Memory B cell (primary cell): ENCODE measurements at regions not wholly inside any gene's neighbourhood (a gene's known extent, or its start where the extent isn't known, plus 50 kb on each side); places are given as distances from the start of the nearest gene placed in this dataset.
"Not testable (repeated sequence)": the region's sequence is repeated elsewhere in the genome, so short reads cannot be mapped to it uniquely, and the experiment has no call there.

Source experiments
- ATAC-seq: fragments of 150-1000 bp; cut with Tn5 transposase; 2 replicates; pipeline ENCODE4 v1.10.0; 2021; ENCODE audit warnings: low read depth, mild to moderate bottlenecking, moderate library complexity
- DNase-seq, 2 donors: peaks; one replicate each; pipeline ENCODE4 v3.0.0; 2022; ENCODE audit warnings: low spot score in 2 of 2
- H3K27ac Mint-ChIP-seq: one replicate; pipeline ENCODE4 v1.8.0; 2022; ENCODE audit warnings: mild to moderate bottlenecking, moderate library complexity, mixed read lengths
- H3K27me3 Mint-ChIP-seq: one replicate; pipeline ENCODE4 v1.8.0; 2022; ENCODE audit warnings: mixed read lengths
- H3K36me3 Mint-ChIP-seq: one replicate; pipeline ENCODE4 v1.8.0; 2022; ENCODE audit warnings: mild to moderate bottlenecking, mixed read lengths
- H3K4me1 Mint-ChIP-seq: one replicate; pipeline ENCODE4 v1.8.0; 2022; ENCODE audit warnings: mixed read lengths
- H3K4me3 Mint-ChIP-seq: one replicate; pipeline ENCODE4 v1.8.0; 2022; ENCODE audit warnings: mild to moderate bottlenecking, moderate library complexity, mixed read lengths
- H3K9me3 Mint-ChIP-seq: one replicate; pipeline ENCODE4 v1.8.0; 2022; ENCODE audit warnings: mixed read lengths

- DNase-seq (no peak), ATAC-seq (no peak)
- H3K27me3 Mint-ChIP-seq, result peaks cover 12% of the 10 kb centered on the region
- no peaks in the 10 kb centered on the region for H3K36me3 Mint-ChIP-seq
- no peaks in the 10 kb centered on the region for H3K4me1 Mint-ChIP-seq
- no peak overlapping the region for H3K4me3 Mint-ChIP-seq
- H3K9me3 Mint-ChIP-seq, result no peaks in the 10 kb centered on the region
- no peak overlapping the region for H3K27ac Mint-ChIP-seq
These were observed 122.9 kb upstream of the CADM1 start for GRCh38 chr11:115627071-115627470.

- H3K36me3 Mint-ChIP-seq, result no peaks in the 10 kb centered on the region
- H3K4me3 Mint-ChIP-seq, result no peak overlapping the region
- H3K9me3 Mint-ChIP-seq, result no peaks in the 10 kb centered on the region
- no peak for DNase-seq
- H3K4me1 Mint-ChIP-seq, result no peaks in the 10 kb centered on the region
- no peak for ATAC-seq
- no peak overlapping the region for H3K27ac Mint-ChIP-seq
- peaks cover 10% of the 10 kb centered on the region for H3K27me3 Mint-ChIP-seq
These were observed 122.2 kb upstream of the CADM1 start for GRCh38 chr11:115626414-115626813.

GRCh38 chr11:115625502-115625901, 121.3 kb upstream of the CADM1 start:
- H3K27ac Mint-ChIP-seq, result no peak overlapping the region
- peaks cover 10% of the 10 kb centered on the region for H3K27me3 Mint-ChIP-seq
- DNase-seq (no peak), ATAC-seq (no peak)
- no peak overlapping the region for H3K4me3 Mint-ChIP-seq
- H3K36me3 Mint-ChIP-seq, result no peaks in the 10 kb centered on the region
- H3K9me3 Mint-ChIP-seq, result no peaks in the 10 kb centered on the region
- H3K4me1 Mint-ChIP-seq, result no peaks in the 10 kb centered on the region

DNA sequence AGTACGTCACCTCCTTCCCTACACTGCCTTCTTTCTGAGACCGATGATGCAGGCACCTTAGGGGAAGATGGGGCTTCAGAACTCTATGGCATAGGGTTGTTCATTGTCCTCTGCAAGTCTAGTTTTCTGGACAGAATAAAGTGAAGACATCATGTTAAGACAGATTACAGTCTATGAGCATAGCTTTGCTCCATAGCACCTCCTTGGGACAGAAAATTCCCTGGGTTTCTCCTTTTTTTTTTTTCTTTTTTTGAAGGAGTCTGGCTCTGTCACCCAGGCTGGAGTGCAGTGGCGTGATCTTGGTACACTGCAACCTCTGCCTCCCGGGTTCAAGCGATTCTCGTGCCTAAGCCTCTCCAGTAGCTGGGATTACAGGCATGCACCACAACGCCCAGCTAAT, 119.8 kb upstream of the CADM1 start:
- no peak for ATAC-seq
- Mint-ChIP-seq H3K36me3 (no peaks in the 10 kb centered on the region), H3K4me3 (no peak overlapping the region), H3K27me3 (peaks cover 5% of the 10 kb centered on the region), H3K9me3 (no peaks in the 10 kb centered on the region), H3K27ac (no peak overlapping the region), H3K4me1 (no peaks in the 10 kb centered on the region)
- no peak for DNase-seq

DNA sequence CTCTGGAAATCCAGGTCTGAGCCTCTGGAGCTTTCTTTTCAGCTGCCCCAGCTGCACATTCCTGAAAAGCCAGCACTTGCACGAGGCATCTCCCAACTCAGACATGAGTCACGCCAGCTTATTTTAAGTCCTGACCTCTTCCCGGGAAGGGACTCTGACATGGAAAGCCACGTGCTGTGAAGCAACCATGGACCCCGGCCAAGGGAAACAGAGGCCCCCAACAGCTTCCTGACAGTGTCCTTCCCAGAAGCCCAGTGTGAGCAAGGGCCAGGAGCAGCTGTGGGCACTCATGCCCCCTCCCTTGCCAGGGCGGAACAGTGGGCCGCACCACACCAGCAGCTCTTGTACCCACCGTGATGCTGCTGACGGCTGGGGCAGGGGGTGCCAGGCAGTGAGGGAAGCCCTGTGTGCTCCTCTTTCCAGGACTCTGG, 118.8 kb upstream of the CADM1 start:
- Mint-ChIP-seq H3K27ac (no peak overlapping the region), H3K4me3 (no peak overlapping the region), H3K27me3 (peaks cover 2% of the 10 kb centered on the region), H3K36me3 (no peaks in the 10 kb centered on the region), H3K4me1 (no peaks in the 10 kb centered on the region), H3K9me3 (no peaks in the 10 kb centered on the region)
- no peak for ATAC-seq
- no peak for DNase-seq

DNA sequence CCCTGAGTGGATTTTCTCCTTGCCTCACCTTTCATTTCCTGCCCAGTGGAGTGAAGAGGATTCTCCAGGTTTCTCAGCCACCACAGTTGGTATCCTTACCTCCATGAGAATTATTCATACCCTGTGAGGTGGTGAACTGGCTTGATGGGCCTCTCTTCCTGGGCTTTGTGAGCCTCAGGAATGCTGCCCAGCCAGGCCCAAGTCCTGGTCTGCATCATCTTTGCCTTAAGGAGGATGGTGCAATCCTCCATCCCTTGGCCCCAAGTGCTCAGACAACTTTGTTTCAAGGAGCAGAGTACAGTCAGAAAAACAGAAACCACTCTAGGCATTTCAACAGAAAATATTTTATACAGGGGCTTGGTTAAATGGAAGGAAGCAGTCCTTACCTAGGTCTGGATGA, 114.2 kb upstream of the CADM1 start:
- peaks cover 2% of the 10 kb centered on the region for H3K27me3 Mint-ChIP-seq
- H3K9me3 Mint-ChIP-seq, result no peaks in the 10 kb centered on the region
- DNase-seq (no peak), ATAC-seq (no peak)
- no peak overlapping the region for H3K4me3 Mint-ChIP-seq
- no peaks in the 10 kb centered on the region for H3K36me3 Mint-ChIP-seq
- H3K4me1 Mint-ChIP-seq, result no peaks in the 10 kb centered on the region
- H3K27ac Mint-ChIP-seq, result no peak overlapping the region

- H3K4me1 Mint-ChIP-seq, result no peaks in the 10 kb centered on the region
- H3K4me3 Mint-ChIP-seq, result no peak overlapping the region
- DNase-seq (no peak), ATAC-seq (no peak)
- H3K9me3 Mint-ChIP-seq, result no peaks in the 10 kb centered on the region
- peaks cover 2% of the 10 kb centered on the region for H3K27me3 Mint-ChIP-seq
- no peak overlapping the region for H3K27ac Mint-ChIP-seq
- H3K36me3 Mint-ChIP-seq, result no peaks in the 10 kb centered on the region
These were observed 113.6 kb upstream of the CADM1 start for GRCh38 chr11:115617767-115618166.

- peaks cover 4% of the 10 kb centered on the region for H3K27me3 Mint-ChIP-seq
- no peak overlapping the region for H3K4me3 Mint-ChIP-seq
- DNase-seq (no peak), ATAC-seq (no peak)
- H3K36me3 Mint-ChIP-seq, result no peaks in the 10 kb centered on the region
- H3K27ac Mint-ChIP-seq, result no peak overlapping the region
- H3K4me1 Mint-ChIP-seq, result no peaks in the 10 kb centered on the region
- no peaks in the 10 kb centered on the region for H3K9me3 Mint-ChIP-seq
These were observed 112.8 kb upstream of the CADM1 start for GRCh38 chr11:115616971-115617370.

GRCh38 chr11:115613986-115614632, 109.9 kb upstream of the CADM1 start:
- no peak overlapping the region for H3K4me3 Mint-ChIP-seq
- ATAC-seq, result no peak
- no peaks in the 10 kb centered on the region for H3K36me3 Mint-ChIP-seq
- H3K9me3 Mint-ChIP-seq, result peaks cover 1% of the 10 kb centered on the region
- no peaks in the 10 kb centered on the region for H3K4me1 Mint-ChIP-seq
- H3K27me3 Mint-ChIP-seq, result peaks cover 5% of the 10 kb centered on the region
- no peak for DNase-seq
- no peak overlapping the region for H3K27ac Mint-ChIP-seq

- H3K36me3 Mint-ChIP-seq, result no peaks in the 10 kb centered on the region
- DNase-seq, result no peak
- H3K27me3 Mint-ChIP-seq, result peaks cover 5% of the 10 kb centered on the region
- no peak overlapping the region for H3K4me3 Mint-ChIP-seq
- peaks cover 1% of the 10 kb centered on the region for H3K9me3 Mint-ChIP-seq
- no peak for ATAC-seq
- H3K27ac Mint-ChIP-seq, result no peak overlapping the region
- no peaks in the 10 kb centered on the region for H3K4me1 Mint-ChIP-seq
These were observed 108.8 kb upstream of the CADM1 start for GRCh38 chr11:115613004-115613403.

DNA sequence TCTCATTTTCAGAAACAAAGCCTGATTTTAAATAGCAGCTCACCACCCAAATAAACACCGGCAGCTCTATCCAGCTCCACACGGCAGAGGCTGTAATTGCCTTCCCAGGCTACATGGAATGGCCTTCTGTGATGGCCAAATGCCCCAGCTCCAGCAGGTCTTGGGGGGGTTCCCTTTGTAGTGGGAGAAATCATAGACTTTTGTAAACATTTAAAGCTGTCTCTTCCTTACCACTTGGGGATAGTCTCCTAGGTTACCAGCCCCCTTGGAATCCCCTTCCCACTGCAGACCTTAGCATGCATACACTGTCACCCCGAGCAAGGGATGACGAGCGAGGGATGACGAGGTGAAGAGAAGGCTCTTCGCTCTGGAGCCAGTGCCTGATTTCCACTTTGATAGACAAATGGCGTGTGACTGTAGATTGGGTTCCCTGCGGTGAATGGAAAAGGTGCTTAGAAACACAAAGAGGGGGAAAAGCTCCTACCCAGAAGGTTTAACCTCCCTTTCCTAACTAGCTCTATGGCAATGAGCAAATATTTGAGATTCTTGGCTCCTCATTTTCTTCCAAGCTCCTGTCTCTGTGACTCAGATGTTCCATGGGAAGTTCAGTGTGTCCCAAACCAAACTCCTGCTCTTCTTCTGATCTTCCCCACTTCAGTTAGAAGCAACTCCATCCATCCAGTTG, 108.0 kb upstream of the CADM1 start:
- no peak for ATAC-seq
- Mint-ChIP-seq H3K9me3 (peaks cover 1% of the 10 kb centered on the region), H3K27ac (no peak overlapping the region), H3K36me3 (no peaks in the 10 kb centered on the region), H3K27me3 (peaks cover 11% of the 10 kb centered on the region), H3K4me3 (no peak overlapping the region), H3K4me1 (no peaks in the 10 kb centered on the region)
- DNase-seq, result no peak

GRCh38 chr11:115611343-115611742, 107.1 kb upstream of the CADM1 start:
- H3K4me1 Mint-ChIP-seq, result no peaks in the 10 kb centered on the region
- H3K27me3 Mint-ChIP-seq, result peaks cover 11% of the 10 kb centered on the region
- no peak overlapping the region for H3K4me3 Mint-ChIP-seq
- no peak overlapping the region for H3K27ac Mint-ChIP-seq
- H3K9me3 Mint-ChIP-seq, result peaks cover 1% of the 10 kb centered on the region
- ATAC-seq (no peak), DNase-seq (no peak)
- H3K36me3 Mint-ChIP-seq, result no peaks in the 10 kb centered on the region

DNA sequence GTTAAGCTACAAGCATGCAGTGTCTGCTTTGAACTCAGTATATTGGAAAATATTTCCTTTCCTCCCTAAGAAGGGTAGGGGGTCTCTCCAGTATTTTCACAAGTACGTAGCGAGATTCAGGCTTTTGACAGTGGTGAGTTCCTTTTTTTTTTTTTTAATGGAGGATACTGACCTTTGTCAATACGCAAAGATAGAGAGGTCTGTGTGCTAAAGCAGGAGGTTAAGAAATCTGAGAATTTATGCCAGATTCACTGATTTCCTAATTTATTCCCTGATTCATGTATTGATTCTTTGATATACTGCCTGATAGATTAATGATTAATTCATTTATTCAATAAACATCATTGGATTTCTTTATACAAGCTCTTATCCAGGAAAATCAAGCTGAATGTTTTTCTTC, 106.7 kb upstream of the CADM1 start:
- Mint-ChIP-seq H3K36me3 (no peaks in the 10 kb centered on the region), H3K9me3 (peaks cover 1% of the 10 kb centered on the region), H3K27me3 (peaks cover 11% of the 10 kb centered on the region), H3K4me3 (no peak overlapping the region), H3K27ac (no peak overlapping the region), H3K4me1 (no peaks in the 10 kb centered on the region)
- DNase-seq (no peak), ATAC-seq (no peak)

DNA sequence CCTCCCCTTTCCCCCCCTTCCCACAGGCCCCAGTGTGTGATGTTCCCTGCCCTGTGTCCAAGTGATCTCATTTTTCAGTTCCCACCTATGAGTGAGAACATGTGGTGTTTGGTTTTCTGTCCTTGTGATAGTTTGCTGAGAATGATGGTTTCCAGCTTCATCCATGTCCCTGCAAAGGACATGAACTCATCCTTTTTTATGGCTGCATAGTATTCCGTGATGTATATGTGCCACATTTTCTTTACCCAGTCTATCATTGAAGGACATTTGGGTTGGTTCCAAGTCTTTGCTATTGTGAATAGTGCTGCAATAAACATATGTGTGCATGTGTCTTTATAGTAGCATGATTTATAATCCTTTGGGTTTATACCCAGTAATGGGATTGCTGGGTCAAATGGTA, 106.0 kb upstream of the CADM1 start:
- DNase-seq, ATAC-seq, H3K27ac Mint-ChIP-seq, H3K36me3 Mint-ChIP-seq, H3K9me3 Mint-ChIP-seq, H3K4me1 Mint-ChIP-seq, H3K4me3 Mint-ChIP-seq: not testable (repeated sequence)
- peaks cover 11% of the 10 kb centered on the region for H3K27me3 Mint-ChIP-seq

GRCh38 chr11:115608976-115609375, 104.8 kb upstream of the CADM1 start:
- H3K4me1 Mint-ChIP-seq, result no peaks in the 10 kb centered on the region
- H3K9me3 Mint-ChIP-seq, result peaks cover 1% of the 10 kb centered on the region
- ATAC-seq (no peak), DNase-seq (no peak)
- H3K4me3 Mint-ChIP-seq, result no peak overlapping the region
- H3K27ac Mint-ChIP-seq, result no peak overlapping the region
- no peaks in the 10 kb centered on the region for H3K36me3 Mint-ChIP-seq
- peaks cover 11% of the 10 kb centered on the region for H3K27me3 Mint-ChIP-seq
